C4-2B (cell line): ENCODE measurements at regions not wholly inside any gene's neighbourhood (a gene's known extent, or its start where the extent isn't known, plus 50 kb on each side); places are given as distances from the start of the nearest gene placed in this dataset.

Experiments
- H3K27ac ChIP-seq: fragments of 450-650 bp; 2 replicates; pipeline ENCODE4 v1.5.1; 2017
- CTCF ChIP-seq: fragments of 450-650 bp; conservative IDR thresholded peaks from 2 replicates; pipeline ENCODE4 v1.5.1; 2017; ENCODE audit warnings: mild to moderate bottlenecking
- ZFX ChIP-seq: fragments of 450-650 bp; IDR thresholded peaks from 2 replicates; pipeline ENCODE4 v1.6.1; 2017

GRCh38 chr11:112829971-112830654 is 131.1 kb upstream of the NCAM1 start:
- TF ChIP-seq CTCF, result no peak
- no peak overlapping the region for H3K27ac ChIP-seq

- H3K27ac ChIP-seq, result no peak overlapping the region
- no peak for TF ChIP-seq CTCF
- no peak for TF ChIP-seq ZFX
These were observed 130.2 kb upstream of the NCAM1 start for GRCh38 chr11:112831041-112831440.

GRCh38 chr11:112831969-112832766 is 129.1 kb upstream of the NCAM1 start:
- no peak overlapping the region for H3K27ac ChIP-seq
- TF ChIP-seq ZFX (no peak), CTCF (no peak)

- no peak overlapping the region for H3K27ac ChIP-seq
- TF ChIP-seq ZFX (no peak), CTCF (no peak)
These were observed 126.9 kb upstream of the NCAM1 start for GRCh38 chr11:112834277-112834755.

GRCh38 chr11:112835591-112836255 is 125.5 kb upstream of the NCAM1 start:
- TF ChIP-seq ZFX, result no peak
- TF ChIP-seq CTCF, result no peak
- H3K27ac ChIP-seq, result no peak overlapping the region

- no peak overlapping the region for H3K27ac ChIP-seq
- no peak for TF ChIP-seq CTCF
- no peak for TF ChIP-seq ZFX
These were observed 125.0 kb upstream of the NCAM1 start for GRCh38 chr11:112836256-112836602.
